Caco-2 (cell line): ENCODE measurements at regions not wholly inside any gene's neighbourhood (a gene's known extent, or its start where the extent isn't known, plus 50 kb on each side); places are given as distances from the start of the nearest gene placed in this dataset.

Source experiments
- BruUV-seq: library from RNA; stranded (reverse); fragments of 400-500 nt; replicated peaks from 2 replicates; lab custom pipeline; 2021; lab: Mats Ljungman, UMichigan
- CTCF ChIA-PET: fragments of 300-600 bp; sonication (Branson Sonifier 250); formaldehyde crosslinking; loops from one replicate; lab custom pipeline; 2022; ENCODE audit warnings: antibody characterized with exemption; lab: Charles Lee
- POLR2A ChIA-PET: fragments of 300-600 bp; sonication (Branson Sonifier 250); formaldehyde crosslinking; loops from one replicate; lab custom pipeline; 2022; ENCODE audit warnings: antibody characterized with exemption; lab: Charles Lee
- DNase-seq, 2 experiments: peaks; one replicate each; pipeline versions ENCODE4 v3.0.0 to v3.0.0-alpha.2; 2020 to 2022
- H3K27me3 ChIP-seq: replicated peaks from 2 replicates; pipeline ENCODE4 v1.6.0; 2011; ENCODE audit warnings: low read length; ENCODE audit not compliant: control insufficient read depth, insufficient read depth
- H3K36me3 ChIP-seq: 2 replicates; pipeline ENCODE4 v1.5.1; 2011; ENCODE audit warnings: low read length; ENCODE audit not compliant: control insufficient read depth, insufficient read depth
- H3K4me1 ChIP-seq: fragments of 250-450 bp; sonication (Bioruptor Pico); 2 replicates; pipeline ENCODE4 v1.5.1; 2020; ENCODE audit warnings: mild to moderate bottlenecking
- H3K4me3 ChIP-seq: 2 replicates; pipeline ENCODE4 v1.5.1; 2011; ENCODE audit warnings: low read depth, mild to moderate bottlenecking, control low read depth, low read length
- H3K9me3 ChIP-seq: fragments of 250-450 bp; sonication (Bioruptor Pico); 2 replicates; pipeline ENCODE4 v1.5.1; 2020; ENCODE audit warnings: mild to moderate bottlenecking, moderate library complexity
- H3K27ac Mint-ChIP-seq: one replicate; pipeline ENCODE4 v1.8.0; 2022; ENCODE audit warnings: mixed read lengths; ENCODE audit not compliant: unreplicated experiment
- H3K27me3 Mint-ChIP-seq: one replicate; pipeline ENCODE4 v1.8.0; 2022; ENCODE audit warnings: mixed read lengths; ENCODE audit not compliant: insufficient read depth, unreplicated experiment
- H3K36me3 Mint-ChIP-seq: one replicate; pipeline ENCODE4 v1.8.0; 2022; ENCODE audit warnings: mild to moderate bottlenecking, mixed read lengths; ENCODE audit not compliant: insufficient read depth, unreplicated experiment
- H3K4me1 Mint-ChIP-seq: one replicate; pipeline ENCODE4 v1.8.0; 2022; ENCODE audit warnings: low read depth, mixed read lengths; ENCODE audit not compliant: unreplicated experiment
- H3K4me3 Mint-ChIP-seq: one replicate; pipeline ENCODE4 v1.8.0; 2022; ENCODE audit warnings: mild to moderate bottlenecking, moderate library complexity, mixed read lengths; ENCODE audit not compliant: unreplicated experiment
- H3K9me3 Mint-ChIP-seq: one replicate; pipeline ENCODE4 v1.8.0; 2022; ENCODE audit warnings: mixed read lengths; ENCODE audit not compliant: unreplicated experiment
- intact Hi-C: fragments of 100-400 bp; cut with micrococcal nuclease; formaldehyde crosslinking; loops from one replicate; pipeline ENCODE4 v1.10.0; 2022; ENCODE audit not compliant: unreplicated experiment
- TF ChIP-seq, protein P1 (sequence below), 2 experiments: fragments of 200-600 bp in 1 of 2; IDR thresholded peaks; 1 replicate in 1 of 2; 2 replicates in 1 of 2; pipeline versions ENCODE4 v1.5.1 to v1.8.0; 2011 to 2022; ENCODE audit warnings: antibody characterized with exemption in 1 of 2, control low read depth in 1 of 2, inconsistent platforms in 1 of 2, low read depth in 1 of 2, low read length in 1 of 2, mild to moderate bottlenecking in 1 of 2, moderate library complexity in 1 of 2; ENCODE audit not compliant: insufficient read depth in 1 of 2, severe bottlenecking in 1 of 2, unreplicated experiment in 1 of 2

GRCh38 chr6:115618256-115618655 is 442.4 kb downstream of the FRK start:
- Mint-ChIP-seq H3K9me3 (no peaks in the 10 kb centered on the region), H3K27me3 (no peaks in the 10 kb centered on the region), H3K4me1 (no peaks in the 10 kb centered on the region), H3K4me3 (no peak overlapping the region), H3K36me3 (no peaks in the 10 kb centered on the region), H3K27ac (no peak overlapping the region)
- Histone ChIP-seq H3K4me3 (no peak overlapping the region), H3K4me1 (no peaks in the 10 kb centered on the region), H3K27me3 (no peaks in the 10 kb centered on the region), H3K36me3 (no peaks in the 10 kb centered on the region), H3K9me3 (no peaks in the 10 kb centered on the region)
- POLR2A ChIA-PET = no interaction called here
- CTCF ChIA-PET = no interaction called here
- intact Hi-C loops = no loop called here
- TF ChIP-seq, protein P1, sequence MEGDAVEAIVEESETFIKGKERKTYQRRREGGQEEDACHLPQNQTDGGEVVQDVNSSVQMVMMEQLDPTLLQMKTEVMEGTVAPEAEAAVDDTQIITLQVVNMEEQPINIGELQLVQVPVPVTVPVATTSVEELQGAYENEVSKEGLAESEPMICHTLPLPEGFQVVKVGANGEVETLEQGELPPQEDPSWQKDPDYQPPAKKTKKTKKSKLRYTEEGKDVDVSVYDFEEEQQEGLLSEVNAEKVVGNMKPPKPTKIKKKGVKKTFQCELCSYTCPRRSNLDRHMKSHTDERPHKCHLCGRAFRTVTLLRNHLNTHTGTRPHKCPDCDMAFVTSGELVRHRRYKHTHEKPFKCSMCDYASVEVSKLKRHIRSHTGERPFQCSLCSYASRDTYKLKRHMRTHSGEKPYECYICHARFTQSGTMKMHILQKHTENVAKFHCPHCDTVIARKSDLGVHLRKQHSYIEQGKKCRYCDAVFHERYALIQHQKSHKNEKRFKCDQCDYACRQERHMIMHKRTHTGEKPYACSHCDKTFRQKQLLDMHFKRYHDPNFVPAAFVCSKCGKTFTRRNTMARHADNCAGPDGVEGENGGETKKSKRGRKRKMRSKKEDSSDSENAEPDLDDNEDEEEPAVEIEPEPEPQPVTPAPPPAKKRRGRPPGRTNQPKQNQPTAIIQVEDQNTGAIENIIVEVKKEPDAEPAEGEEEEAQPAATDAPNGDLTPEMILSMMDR (IDR thresholded peaks at IDR 0.05; ENCODE audit: insufficient read depth in 1 of 2, low read depth in 1 of 2, low read length in 1 of 2, severe bottlenecking in 1 of 2, unreplicated experiment in 1 of 2) = no peak
- BruUV-seq = no TSS peak
- DNase-seq = no peak

DNA sequence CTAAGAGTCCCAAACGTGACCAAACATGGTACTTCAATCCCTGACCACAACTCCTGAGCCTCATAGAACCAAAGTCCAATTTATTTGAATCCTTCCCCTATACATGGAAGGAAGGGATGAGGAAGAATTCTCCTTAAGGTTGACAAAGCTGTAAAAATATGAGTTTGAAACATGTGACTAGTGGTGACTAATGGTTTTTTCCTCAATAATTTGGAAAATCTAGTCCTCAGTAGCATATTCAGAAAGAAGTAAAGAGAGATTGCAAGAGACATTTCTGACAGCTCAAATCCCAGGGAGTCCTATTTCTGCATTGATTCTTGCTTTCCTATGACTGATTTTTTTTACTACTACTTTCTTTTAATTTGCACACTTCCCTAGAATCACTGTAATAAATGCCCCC is 443.7 kb downstream of the FRK start:
- TF ChIP-seq, protein P1 (IDR thresholded peaks at IDR 0.05; ENCODE audit: insufficient read depth in 1 of 2, low read depth in 1 of 2, low read length in 1 of 2, severe bottlenecking in 1 of 2, unreplicated experiment in 1 of 2) = no peak
- Mint-ChIP-seq H3K4me1 (no peaks in the 10 kb centered on the region), H3K27me3 (no peaks in the 10 kb centered on the region), H3K9me3 (no peaks in the 10 kb centered on the region), H3K27ac (no peak overlapping the region), H3K36me3 (no peaks in the 10 kb centered on the region), H3K4me3 (no peak overlapping the region)
- Histone ChIP-seq H3K9me3 (no peaks in the 10 kb centered on the region), H3K4me1 (no peaks in the 10 kb centered on the region), H3K4me3 (no peak overlapping the region), H3K27me3 (no peaks in the 10 kb centered on the region), H3K36me3 (no peaks in the 10 kb centered on the region)
- ChIA-PET POLR2A (no interaction called here), CTCF (no interaction called here)
- BruUV-seq = no TSS peak
- intact Hi-C loops = no loop called here
- no peak for DNase-seq

- H3K27ac Mint-ChIP-seq = no peak overlapping the region
- no peaks in the 10 kb centered on the region for H3K36me3 Mint-ChIP-seq
These were observed 447.2 kb downstream of the FRK start for GRCh38 chr6:115613488-115613887.

More at GRCh38 chr6:115613488-115613887, 447.2 kb downstream of the FRK start:
- Histone ChIP-seq H3K36me3 (no peaks in the 10 kb centered on the region), H3K4me1 (no peaks in the 10 kb centered on the region), H3K4me3 (no peak overlapping the region), H3K9me3 (no peaks in the 10 kb centered on the region), H3K27me3 (no peaks in the 10 kb centered on the region)
- ChIA-PET POLR2A (no interaction called here), CTCF (no interaction called here)
- Mint-ChIP-seq H3K4me1 (no peaks in the 10 kb centered on the region), H3K27me3 (peaks cover 2% of the 10 kb centered on the region), H3K4me3 (no peak overlapping the region), H3K9me3 (no peaks in the 10 kb centered on the region)
- TF ChIP-seq, protein P1 (IDR thresholded peaks at IDR 0.05; ENCODE audit: insufficient read depth in 1 of 2, low read depth in 1 of 2, low read length in 1 of 2, severe bottlenecking in 1 of 2, unreplicated experiment in 1 of 2) = no peak
- intact Hi-C loops = no loop called here
- BruUV-seq = no TSS peak
- no peak for DNase-seq
